ENCODE measurements at regions not wholly inside any gene's neighbourhood (a gene's known extent, or its start where the extent isn't known, plus 50 kb on each side); places are given as distances from the start of the nearest gene placed in this dataset.
A peak's percentile ranks its signal among the peaks of the same experiment; 100 is the strongest.

- DNase-seq = no peak
These were observed 153.8 kb upstream of the E2F8 start for GRCh38 chr11:19394525-19395016.

GRCh38 chr11:19393941-19394340 lies 153.2 kb upstream of the E2F8 start:
- DNase-seq = no peak

- no peak for DNase-seq
These were observed 152.2 kb upstream of the E2F8 start for GRCh38 chr11:19392847-19393518.

GRCh38 chr11:19392321-19392720 lies 151.6 kb upstream of the E2F8 start:
- DNase-seq = no peak

DNA sequence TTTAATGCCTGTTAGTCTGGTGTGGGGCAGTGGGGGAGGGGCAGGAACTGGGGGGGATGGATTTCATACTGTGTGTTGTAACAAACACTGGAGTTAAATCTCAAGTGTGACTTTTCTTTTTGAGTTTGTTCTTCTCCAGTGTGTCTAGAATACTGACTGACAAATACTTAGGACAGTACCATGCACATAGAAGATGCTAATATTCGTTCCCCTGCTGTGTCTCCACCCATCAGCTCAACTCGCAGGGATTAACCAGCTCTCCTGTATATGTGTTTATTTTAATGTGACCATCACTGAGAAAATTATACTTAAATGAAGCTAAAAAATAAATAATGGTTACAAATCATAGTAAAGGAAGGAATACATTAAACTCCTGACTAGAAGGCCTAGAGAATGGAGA lies 150.9 kb upstream of the E2F8 start:
- no peak for DNase-seq

GRCh38 chr11:19391026-19391425 lies 150.3 kb upstream of the E2F8 start:
- no peak for DNase-seq

GRCh38 chr11:19389787-19390303 lies 149.1 kb upstream of the E2F8 start:
- no peak for DNase-seq

GRCh38 chr11:19382131-19382611 lies 141.4 kb upstream of the E2F8 start:
- no peak for DNase-seq

GRCh38 chr11:19380375-19380774 lies 139.6 kb upstream of the E2F8 start:
- no peak for DNase-seq

GRCh38 chr11:19379465-19379864 lies 138.7 kb upstream of the E2F8 start:
- no peak for DNase-seq

DNA sequence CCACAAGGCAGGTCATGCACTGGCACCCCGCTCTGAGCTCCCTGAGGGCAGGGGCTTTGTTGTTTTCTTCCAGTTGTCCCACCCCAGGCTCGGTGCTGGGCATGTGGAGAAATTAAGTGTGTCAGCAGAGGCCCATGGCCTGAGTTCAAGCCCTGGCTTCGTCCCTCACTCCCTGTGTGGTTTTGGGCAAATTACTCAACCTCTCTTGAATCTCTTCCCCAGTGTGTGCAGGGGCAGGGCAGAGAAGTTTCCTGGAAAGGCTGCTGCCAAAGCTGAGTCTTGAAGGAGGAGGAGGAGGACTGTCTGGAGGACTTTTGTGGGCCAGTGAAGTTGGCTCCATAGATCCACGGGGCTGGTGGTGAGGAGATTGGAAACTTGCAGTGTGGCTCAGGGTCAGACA lies 138.1 kb upstream of the E2F8 start:
- no peak for DNase-seq

DNA sequence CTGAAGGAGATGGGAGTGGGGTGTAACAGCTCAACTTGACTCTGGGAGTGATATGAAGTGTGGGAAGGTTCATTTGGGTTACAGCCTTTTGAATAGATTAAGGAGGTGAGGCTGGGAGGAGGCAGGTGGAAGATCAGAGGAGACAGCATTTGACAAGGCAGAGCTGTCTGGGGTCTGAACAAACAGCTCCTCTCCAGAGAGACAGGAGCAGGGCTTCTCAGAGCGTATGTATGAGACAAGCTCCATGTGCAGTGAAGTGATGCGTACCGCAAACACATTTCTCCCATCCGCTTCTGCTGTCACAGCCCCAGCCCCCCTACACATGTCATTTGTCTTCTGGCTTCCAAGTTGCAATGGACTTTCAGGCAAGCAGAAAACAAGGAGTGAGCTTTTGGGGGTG lies 137.1 kb upstream of the E2F8 start:
- peak in 1 of 2 experiments; percentile 15 for DNase-seq

GRCh38 chr11:19375440-19375839 lies 134.7 kb upstream of the E2F8 start:
- DNase-seq = no peak

GRCh38 chr11:19374151-19374569 lies 133.4 kb upstream of the E2F8 start:
- DNase-seq = no peak

GRCh38 chr11:19372381-19372780 lies 131.6 kb upstream of the E2F8 start:
- DNase-seq = no peak

DNA sequence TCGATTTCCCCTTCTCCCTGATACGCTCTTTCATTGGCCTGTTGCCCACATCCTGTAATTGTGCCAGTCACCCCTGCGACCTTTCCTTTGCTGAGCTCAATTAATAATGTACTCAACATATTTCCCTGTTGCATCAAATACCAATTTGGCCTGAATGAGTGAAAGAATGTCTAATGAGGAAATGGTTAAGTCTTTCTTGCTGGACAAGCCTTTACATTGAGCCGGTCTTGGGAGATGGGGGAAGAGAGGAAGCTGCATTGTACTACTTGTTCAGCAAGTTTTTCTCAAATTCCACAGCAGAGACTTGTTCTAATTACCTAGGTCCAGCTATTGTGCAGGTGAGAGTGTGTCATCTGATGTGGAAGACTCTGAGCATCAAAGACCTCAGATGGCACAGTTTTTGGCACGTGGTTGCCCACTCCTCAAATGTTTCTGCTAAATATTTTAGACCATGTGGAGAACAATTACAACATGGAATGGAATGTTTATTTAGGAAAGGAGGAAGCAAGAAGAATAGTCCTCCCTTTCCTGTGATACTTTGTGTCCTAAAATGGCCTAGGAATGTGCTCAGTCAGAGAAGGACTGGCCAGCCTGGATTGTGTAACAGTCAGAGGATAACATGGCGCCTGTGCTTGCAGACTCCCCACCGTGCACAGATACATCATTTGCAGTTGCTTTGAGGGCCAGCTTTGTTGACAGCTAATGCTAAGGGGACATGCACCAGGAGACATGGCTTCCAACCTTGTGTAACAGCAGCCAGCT lies 129.5 kb upstream of the E2F8 start:
- no peak for DNase-seq

DNA sequence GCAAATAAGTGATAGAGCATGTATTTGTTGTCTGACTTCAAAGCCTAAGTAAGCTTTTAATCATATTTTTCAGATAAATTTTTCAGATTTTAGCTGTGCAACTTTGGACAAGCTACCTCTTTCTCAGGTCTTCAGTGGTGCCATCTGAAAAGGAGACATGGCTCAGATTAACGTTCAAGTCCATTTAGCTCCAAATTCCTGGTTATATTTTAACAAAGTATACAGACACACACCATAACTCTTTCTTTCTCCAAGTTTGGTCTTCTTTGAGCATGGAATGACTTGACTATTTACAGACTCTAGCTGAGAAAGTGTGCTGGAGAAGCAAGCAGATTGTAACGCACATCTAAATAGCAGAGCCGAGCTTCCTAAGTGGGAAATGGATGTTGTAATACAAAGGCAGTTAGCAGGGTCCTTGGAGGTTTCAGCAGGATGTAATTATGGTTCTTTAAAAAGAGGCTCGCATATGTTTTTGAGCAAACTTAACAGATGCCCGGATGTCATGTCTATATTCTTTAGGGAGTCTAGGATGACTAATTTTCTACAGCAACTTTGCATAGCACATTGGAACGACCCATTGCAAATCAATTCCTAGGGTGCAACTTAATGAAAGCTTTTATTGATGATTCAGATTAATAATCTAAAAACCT lies 128.1 kb upstream of the E2F8 start:
- no peak for DNase-seq

DNA sequence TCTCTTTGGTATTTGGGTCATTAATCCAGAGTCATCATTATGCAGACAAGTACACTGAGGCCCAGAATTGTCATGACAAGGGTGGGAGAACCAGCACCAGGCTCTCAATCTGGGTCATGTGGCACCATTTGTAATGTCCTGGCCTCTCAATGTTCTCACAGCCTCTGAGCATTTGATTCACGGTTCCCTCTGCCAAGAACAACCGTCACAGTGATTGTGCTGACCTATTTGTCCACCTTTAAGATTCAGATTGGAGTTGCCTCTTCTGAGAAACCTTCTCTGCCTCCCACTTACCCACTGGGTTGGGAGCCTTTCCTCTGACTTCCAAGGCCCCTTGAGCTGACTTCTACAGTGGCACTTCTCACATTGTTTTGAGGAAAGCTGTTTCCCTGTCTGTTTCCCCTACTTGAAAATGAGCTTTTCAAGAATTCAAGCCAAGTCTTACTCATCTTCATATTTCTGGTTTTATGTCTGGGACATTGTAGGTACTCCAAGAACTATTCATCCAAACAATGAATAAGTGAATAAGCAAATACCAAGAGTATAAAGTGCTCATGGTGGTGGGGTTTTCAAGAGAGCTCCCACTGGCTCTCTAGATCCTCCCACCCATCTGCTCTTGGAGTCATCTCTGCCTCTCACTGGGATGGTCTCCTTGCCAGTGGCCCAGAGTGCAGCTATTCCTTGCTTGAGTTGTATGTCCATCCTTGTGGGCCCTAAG lies 126.4 kb upstream of the E2F8 start:
- DNase-seq = no peak

GRCh38 chr11:19365743-19366410 lies 125.1 kb upstream of the E2F8 start:
- DNase-seq = no peak

DNA sequence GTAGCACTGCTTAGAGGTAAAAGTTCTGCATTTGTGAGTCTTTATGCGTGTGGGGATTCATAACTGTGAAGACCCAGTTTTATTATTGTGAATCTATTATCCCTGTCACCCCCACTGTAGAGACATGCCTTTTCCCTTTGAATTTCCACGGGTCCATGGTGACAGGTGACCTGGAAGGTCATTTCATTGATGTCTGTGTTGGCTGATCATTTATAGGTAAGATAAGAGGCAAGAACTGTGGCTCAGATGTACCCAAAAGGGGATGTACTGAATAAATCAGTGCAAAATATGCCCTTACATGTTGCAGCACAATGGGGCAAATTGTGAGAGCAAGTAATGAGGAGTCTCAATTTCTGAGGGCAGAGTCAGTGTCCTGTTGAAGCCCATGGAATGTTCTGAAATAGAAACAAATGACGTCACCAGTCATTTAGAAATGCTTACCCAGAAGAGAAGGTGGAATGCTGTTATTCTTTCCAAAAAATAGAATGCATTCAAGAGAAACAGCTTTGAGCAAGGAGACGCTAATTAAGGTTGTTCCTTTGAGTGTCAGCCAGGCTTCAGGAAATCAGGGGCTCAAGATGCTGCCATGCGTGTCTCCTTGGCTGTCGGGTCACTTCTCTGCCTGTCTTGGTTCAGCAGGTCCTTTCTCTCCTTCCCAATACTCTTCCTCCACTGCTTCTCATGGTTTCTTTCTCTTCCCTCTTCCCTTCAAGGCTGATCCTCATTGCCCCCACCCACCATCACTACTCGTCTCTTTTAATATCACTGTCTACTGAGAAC lies 118.7 kb upstream of the E2F8 start:
- no peak for DNase-seq

DNA sequence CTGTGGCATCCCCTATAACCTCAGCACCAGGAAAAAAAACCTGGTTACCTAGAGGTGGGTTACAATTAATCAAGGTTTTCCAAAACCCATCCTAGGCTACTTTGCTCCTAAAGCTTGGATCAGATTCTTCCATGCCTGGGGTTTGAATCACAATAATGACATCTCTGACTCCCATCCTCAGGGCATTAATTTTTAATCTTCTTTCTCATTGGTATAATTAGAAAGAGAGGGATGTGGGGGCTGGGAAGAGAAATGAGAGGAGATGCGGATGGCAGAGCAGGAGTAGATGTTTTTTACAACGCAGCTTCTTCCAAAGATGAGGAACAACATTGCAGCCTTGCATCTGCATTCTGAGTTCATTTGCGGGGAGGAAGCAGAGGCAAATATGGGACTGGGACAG lies 117.2 kb upstream of the E2F8 start:
- DNase-seq = no peak
